Fibroblast of lung (primary cell): ENCODE measurements at regions not wholly inside any gene's neighbourhood (a gene's known extent, or its start where the extent isn't known, plus 50 kb on each side); places are given as distances from the start of the nearest gene placed in this dataset.
A peak's percentile ranks its signal among the peaks of the same experiment; 100 is the strongest.

ENCODE experiments used
- DNase-seq, 2 donors: peaks; one replicate each; pipeline versions ENCODE4 v3.0.0 to v3.0.0-alpha.2; 2010; ENCODE audit warnings: low read depth in 2 of 2
- H2AFZ ChIP-seq: 2 replicates; pipeline ENCODE4 v1.5.1; 2012; ENCODE audit warnings: low read length, control low read depth, inconsistent platforms
- H3K27ac ChIP-seq: 2 replicates; pipeline ENCODE4 v1.5.1; 2011; ENCODE audit warnings: low read length, control low read depth; ENCODE audit not compliant: insufficient read depth
- H3K27me3 ChIP-seq: 2 replicates; pipeline ENCODE4 v1.5.1; 2011; ENCODE audit warnings: mild to moderate bottlenecking, low read length; ENCODE audit not compliant: control insufficient read depth, insufficient read depth
- H3K36me3 ChIP-seq: 2 replicates; pipeline ENCODE4 v1.5.1; 2011; ENCODE audit warnings: low read length; ENCODE audit not compliant: control insufficient read depth, insufficient read depth
- H3K4me1 ChIP-seq: 2 replicates; pipeline ENCODE4 v1.5.1; 2011; ENCODE audit warnings: low read length; ENCODE audit not compliant: control insufficient read depth, insufficient read depth; ENCODE audit errors: extremely low read depth
- H3K4me2 ChIP-seq: 2 replicates; pipeline ENCODE4 v1.5.1; 2011; ENCODE audit warnings: low read length, control low read depth; ENCODE audit not compliant: insufficient read depth; ENCODE audit errors: extremely low read depth
- H3K4me3 ChIP-seq, 4 experiments: fragments of 200-600 bp in 1 of 4; sonication (generic) in 1 of 4; replicated peaks in 1 of 4; 2 replicates each; pipeline ENCODE4 v1.5.1; 2011 to 2016; ENCODE audit warnings: low read length in 4 of 4, low read depth in 3 of 4, mild to moderate bottlenecking in 3 of 4, control low read depth in 2 of 4, inconsistent platforms in 1 of 4, mixed read lengths in 1 of 4; ENCODE audit not compliant: insufficient read depth in 1 of 4; ENCODE audit errors: control extremely low read depth in 1 of 4
- H3K79me2 ChIP-seq: 2 replicates; pipeline ENCODE4 v1.5.1; 2012; ENCODE audit warnings: mild to moderate bottlenecking, low read length, inconsistent platforms; ENCODE audit not compliant: control insufficient read depth, insufficient read depth
- H3K9ac ChIP-seq: 2 replicates; pipeline ENCODE4 v1.5.1; 2011; ENCODE audit warnings: mild to moderate bottlenecking, low read length, control low read depth; ENCODE audit not compliant: insufficient read depth
- H3K9me3 ChIP-seq: 2 replicates; pipeline ENCODE4 v1.5.1; 2012; ENCODE audit warnings: low read depth, low read length; ENCODE audit not compliant: control insufficient read depth, insufficient read depth
- H4K20me1 ChIP-seq: 2 replicates; pipeline ENCODE4 v1.5.1; 2011; ENCODE audit warnings: low read length; ENCODE audit not compliant: control insufficient read depth, insufficient read depth; ENCODE audit errors: extremely low read depth
- CTCF ChIP-seq, 2 donors: IDR thresholded peaks in 1 of 2; conservative IDR thresholded peaks in 1 of 2; 1 replicate in 1 of 2; 2 replicates in 1 of 2; pipeline ENCODE4 v1.5.1; 2011 to 2012; ENCODE audit warnings: low read length in 2 of 2, control low read depth in 1 of 2, inconsistent platforms in 1 of 2, low read depth in 1 of 2, mild to moderate bottlenecking in 1 of 2
- EZH2 ChIP-seq: IDR thresholded peaks from 2 replicates; pipeline ENCODE4 v1.5.1; 2012; ENCODE audit warnings: low read length, control low read depth, mild to moderate bottlenecking; ENCODE audit errors: missing control alignments

GRCh38 chr20:50308513-50309279, 118.1 kb downstream of the CEBPB start:
- peak; percentile 99 to 100 for DNase-seq
- H3K27me3 ChIP-seq, result no peaks in the 10 kb centered on the region
- no peaks in the 10 kb centered on the region for H4K20me1 ChIP-seq
- H3K4me1 ChIP-seq, result peaks cover 59% of the 10 kb centered on the region
- no peaks in the 10 kb centered on the region for H3K9me3 ChIP-seq
- H3K36me3 ChIP-seq, result no peaks in the 10 kb centered on the region
- peak overlapping the region; percentile 81 for H3K9ac ChIP-seq
- peak in 1 of 2 donors; percentile 8 for TF ChIP-seq CTCF (conservative IDR thresholded peaks at IDR 0.05 in 1 of 2, IDR thresholded peaks at IDR 0.05 in 1 of 2; ENCODE audit: low read depth in 1 of 2, low read length in 2 of 2)
- TF ChIP-seq EZH2, result no peak
- no peaks in the 10 kb centered on the region for H3K79me2 ChIP-seq
- H3K4me3 ChIP-seq, result peak overlapping the region in 1 of 4 experiments; percentile 19
- peak overlapping the region; percentile 75 for H3K4me2 ChIP-seq
- H3K27ac ChIP-seq, result peak overlapping the region; percentile 99
- H2AFZ ChIP-seq, result no peak overlapping the region

- Histone ChIP-seq H3K4me3 (peak overlapping the region in 1 of 4 experiments; percentile 19), H3K4me2 (peak overlapping the region; percentile 75), H3K9ac (peak overlapping the region; percentile 81), H3K79me2 (no peaks in the 10 kb centered on the region), H3K27ac (peak overlapping the region; percentile 99), H3K4me1 (peaks cover 52% of the 10 kb centered on the region), H4K20me1 (no peaks in the 10 kb centered on the region), H3K36me3 (no peaks in the 10 kb centered on the region), H3K27me3 (no peaks in the 10 kb centered on the region), H2AFZ (no peak overlapping the region), H3K9me3 (no peaks in the 10 kb centered on the region)
- TF ChIP-seq EZH2 (no peak), CTCF (conservative IDR thresholded peaks at IDR 0.05 in 1 of 2, IDR thresholded peaks at IDR 0.05 in 1 of 2; ENCODE audit: low read depth in 1 of 2, low read length in 2 of 2) (no peak)
- DNase-seq, result peak; percentile 57 to 81
These were observed 118.7 kb downstream of the CEBPB start for GRCh38 chr20:50309280-50309763.

GRCh38 chr20:50309764-50310672, 119.4 kb downstream of the CEBPB start:
- no peaks in the 10 kb centered on the region for H3K36me3 ChIP-seq
- H3K4me2 ChIP-seq, result no peak overlapping the region
- no peak overlapping the region for H3K9ac ChIP-seq
- H3K4me3 ChIP-seq, result no peak overlapping the region
- no peaks in the 10 kb centered on the region for H3K27me3 ChIP-seq
- H3K9me3 ChIP-seq, result no peaks in the 10 kb centered on the region
- DNase-seq, result no peak
- no peak overlapping the region for H2AFZ ChIP-seq
- no peaks in the 10 kb centered on the region for H4K20me1 ChIP-seq
- no peaks in the 10 kb centered on the region for H3K79me2 ChIP-seq
- TF ChIP-seq EZH2 (no peak), CTCF (conservative IDR thresholded peaks at IDR 0.05 in 1 of 2, IDR thresholded peaks at IDR 0.05 in 1 of 2; ENCODE audit: low read depth in 1 of 2, low read length in 2 of 2) (no peak)
- peak overlapping the region; percentile 99 for H3K27ac ChIP-seq
- peaks cover 47% of the 10 kb centered on the region for H3K4me1 ChIP-seq
